ENCODE measurements at regions not wholly inside any gene's neighbourhood (a gene's known extent, or its start where the extent isn't known, plus 50 kb on each side); places are given as distances from the start of the nearest gene placed in this dataset.
"Not testable (repeated sequence)": the region's sequence is repeated elsewhere in the genome, so short reads cannot be mapped to it uniquely, and the experiment has no call there.

GRCh38 chr10:2918489-2918888, 148.9 kb upstream of the PFKP start:
- DNase-seq, result no peak

DNA sequence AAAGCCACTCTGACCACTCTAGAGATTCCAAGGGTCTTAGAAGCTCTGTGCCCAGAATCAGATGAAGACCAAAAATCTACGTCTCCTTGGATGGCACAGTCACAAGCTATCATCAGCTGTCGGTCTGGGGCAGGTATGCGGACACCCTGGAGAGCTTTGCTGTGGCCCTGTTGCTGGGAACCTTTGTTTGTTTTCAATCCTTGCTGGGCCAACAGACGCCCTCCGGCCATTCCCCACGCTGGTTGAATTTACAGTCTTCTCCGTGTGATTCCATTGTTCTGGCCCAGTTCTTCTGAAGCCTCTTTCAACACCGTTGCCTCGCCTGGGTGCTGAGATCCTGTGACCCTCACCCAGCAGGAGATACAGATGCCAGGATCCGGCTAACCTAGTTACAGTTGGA, 149.4 kb upstream of the PFKP start:
- no peak for DNase-seq

DNA sequence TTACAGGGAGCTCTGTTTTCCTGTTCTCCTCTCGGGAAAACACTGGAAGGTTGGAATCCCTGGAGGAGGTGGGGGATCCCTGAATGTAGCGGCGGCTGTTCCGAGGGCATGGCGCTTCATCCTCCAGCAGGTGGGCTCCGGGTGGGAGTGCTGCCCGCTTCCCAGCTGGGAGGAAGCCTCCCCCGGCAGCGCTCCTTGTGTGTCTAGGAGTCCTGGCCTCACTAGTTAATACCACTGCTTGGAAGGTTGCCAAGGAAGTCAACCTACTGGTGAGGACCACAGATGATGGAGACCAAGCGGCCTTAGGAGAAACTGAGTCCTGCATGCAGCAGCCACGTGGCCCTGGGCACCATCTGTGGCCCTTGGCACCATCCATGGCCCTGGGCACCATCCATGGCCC, 151.9 kb upstream of the PFKP start:
- no peak for DNase-seq

GRCh38 chr10:2914741-2915140, 152.6 kb upstream of the PFKP start:
- no peak for DNase-seq

GRCh38 chr10:2913474-2913873, 153.9 kb upstream of the PFKP start:
- DNase-seq, result no peak

- DNase-seq, result no peak
Measured at GRCh38 chr10:2910656-2911055, 156.7 kb upstream of the PFKP start.

GRCh38 chr10:2909921-2910320, 157.4 kb upstream of the PFKP start:
- no peak for DNase-seq

DNA sequence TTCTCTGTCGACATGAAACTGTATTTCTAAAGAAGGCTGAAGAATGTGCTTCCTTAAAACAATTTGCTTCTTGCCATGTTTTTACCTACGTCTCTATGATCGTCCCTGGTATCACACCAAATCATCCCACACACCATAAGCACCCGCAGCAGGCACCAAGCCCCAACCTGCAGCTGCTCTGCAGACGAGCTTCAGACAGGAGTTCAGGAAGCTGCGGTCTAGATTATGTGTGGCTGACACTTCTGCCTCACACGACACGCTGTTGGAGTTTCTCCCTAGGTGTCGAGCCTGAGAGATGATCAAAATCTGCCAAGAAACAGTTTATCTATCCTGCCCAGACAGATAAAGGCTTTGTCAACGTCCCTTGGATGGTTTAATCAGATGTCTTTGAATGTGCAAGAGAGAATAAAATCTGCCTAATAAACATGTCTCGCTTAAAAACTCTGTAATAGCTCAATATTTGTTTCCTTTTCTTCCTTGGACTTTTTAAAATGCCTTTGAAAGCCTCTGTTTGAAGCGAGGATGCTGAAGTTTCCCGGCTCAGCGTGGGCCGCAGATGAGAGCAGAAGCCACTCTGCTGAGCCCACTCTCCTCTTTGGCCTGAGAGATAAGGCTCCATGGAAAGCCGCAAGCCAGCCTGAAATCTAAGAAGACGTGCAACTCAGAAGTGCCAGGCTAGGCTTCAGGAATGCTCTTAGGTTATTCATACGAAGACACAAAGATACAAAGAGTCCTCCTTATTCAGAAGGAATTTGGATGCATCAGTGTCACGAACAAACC, 158.3 kb upstream of the PFKP start:
- no peak for DNase-seq

DNA sequence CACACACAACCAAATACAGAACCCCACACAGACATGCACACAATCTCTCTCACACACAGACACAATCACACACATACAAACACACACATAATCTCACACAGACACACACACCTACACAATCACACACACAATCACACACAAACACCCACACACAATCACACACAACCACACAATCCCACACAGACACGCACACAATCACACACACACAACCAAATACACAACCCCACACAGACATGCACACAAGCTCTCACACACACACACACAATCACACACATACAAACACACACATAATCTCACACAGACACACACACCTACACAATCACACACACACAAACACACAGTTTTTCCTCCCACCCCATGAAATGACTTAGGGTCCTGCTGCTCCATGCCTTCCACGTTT, 160.4 kb upstream of the PFKP start:
- DNase-seq, result no peak

DNA sequence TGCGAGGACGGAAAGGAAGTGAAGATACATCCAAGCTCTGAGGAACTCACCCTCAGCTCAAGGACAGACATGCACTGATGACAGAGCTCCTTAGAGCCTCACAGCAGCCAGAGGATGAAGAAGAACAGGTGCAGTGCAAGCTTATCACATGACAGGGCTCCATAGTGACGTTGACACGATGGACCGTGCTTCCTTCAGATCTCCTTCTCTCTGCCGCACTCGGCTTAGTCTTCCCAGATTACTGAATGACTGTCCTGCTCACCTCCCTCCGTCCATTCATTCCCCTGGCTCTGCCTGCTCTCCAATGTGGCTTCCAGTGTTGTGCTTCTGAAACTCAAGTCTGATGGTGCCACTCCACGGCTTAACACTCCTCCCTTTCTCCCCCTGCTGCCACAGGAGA, 161.5 kb upstream of the PFKP start:
- no peak for DNase-seq

- DNase-seq, result no peak
Measured at GRCh38 chr10:2900530-2900929, 166.8 kb upstream of the PFKP start.

DNA sequence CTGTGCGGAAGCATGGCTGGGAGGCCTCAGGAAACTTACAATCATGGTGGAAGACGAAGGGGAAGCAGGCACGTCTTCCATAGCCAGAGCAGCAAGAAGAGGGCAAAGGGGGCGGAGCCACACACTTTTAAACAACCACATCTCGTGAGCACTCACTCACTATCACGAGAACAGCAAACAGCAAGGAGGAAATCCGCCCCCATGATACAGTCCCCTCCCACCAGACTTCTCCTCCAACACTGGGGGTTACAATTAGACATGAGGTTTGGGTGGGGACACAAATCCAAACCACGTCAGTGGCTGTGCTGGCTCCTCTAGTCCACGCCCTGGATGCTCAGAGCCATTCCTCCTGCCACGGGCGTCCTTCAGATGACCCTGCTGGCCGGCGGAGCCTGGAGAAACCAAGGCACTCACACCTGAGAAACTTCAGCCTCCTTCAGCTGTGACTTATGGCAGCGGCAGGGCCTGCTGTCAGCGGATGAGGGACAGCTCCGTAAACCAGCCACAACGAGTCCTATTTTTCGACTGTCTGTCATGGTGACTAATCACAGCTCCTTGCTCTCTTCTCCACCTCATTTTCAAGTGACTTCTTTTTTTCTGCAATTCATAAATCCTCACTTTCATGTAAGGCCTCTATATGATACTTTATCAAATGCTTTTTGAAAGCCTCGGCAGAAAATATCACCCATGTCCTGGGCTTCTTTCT, 167.9 kb upstream of the PFKP start:
- DNase-seq, result no peak

GRCh38 chr10:2898509-2898860, 168.9 kb upstream of the PFKP start:
- no peak for DNase-seq

GRCh38 chr10:2897619-2898508, 169.5 kb upstream of the PFKP start:
- DNase-seq, result no peak

GRCh38 chr10:2896334-2896733, 171.0 kb upstream of the PFKP start:
- not testable (repeated sequence) for DNase-seq

DNA sequence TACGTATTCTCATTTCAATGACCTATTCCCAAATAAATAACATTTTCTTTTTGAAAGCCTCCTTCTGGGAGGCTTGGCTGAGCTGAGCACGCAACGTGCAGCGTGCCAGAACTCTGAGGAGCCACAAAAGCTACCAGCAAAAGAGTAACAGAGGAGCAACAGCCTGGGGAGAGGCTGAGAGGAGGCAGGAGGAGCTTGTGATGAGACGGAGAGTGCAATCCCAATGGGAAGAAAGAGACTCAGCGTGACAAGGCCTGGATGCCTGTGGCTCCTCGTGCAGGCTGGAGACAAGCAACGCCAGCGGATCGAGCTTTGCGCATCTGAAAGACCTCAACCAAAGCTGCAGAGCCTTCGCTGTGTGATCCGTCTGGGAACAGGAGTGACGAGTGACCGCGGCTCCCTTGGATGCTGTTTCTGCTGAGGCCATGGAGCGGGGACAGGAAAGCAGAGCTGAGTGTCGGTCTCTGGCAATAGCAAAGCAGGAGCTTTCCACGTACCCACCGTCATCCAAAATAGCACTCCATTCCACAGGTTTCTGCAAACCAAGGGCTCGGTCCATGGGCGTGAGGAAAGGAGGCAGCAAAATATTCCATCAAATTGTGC, 171.7 kb upstream of the PFKP start:
- DNase-seq, result no peak

DNA sequence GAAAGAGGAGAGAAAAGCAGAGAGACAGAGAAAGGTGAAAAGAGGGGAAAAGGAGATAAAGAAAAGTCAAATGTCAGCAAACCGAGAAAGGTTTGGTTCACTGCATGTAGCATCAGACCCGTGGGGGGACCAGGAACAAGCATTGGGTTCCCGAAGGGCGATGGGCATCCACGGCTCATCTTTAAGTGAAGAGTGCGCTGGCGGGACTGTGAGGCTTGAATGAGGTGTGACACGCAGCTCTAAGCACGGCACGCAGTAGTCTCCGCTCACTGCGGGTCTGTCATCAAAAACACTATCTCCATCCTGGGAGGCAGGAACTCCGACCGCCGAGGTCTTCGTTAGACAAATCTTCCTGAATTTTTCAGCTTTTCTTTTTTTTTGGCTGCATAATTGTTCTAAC, 173.4 kb upstream of the PFKP start:
- no peak for DNase-seq

DNA sequence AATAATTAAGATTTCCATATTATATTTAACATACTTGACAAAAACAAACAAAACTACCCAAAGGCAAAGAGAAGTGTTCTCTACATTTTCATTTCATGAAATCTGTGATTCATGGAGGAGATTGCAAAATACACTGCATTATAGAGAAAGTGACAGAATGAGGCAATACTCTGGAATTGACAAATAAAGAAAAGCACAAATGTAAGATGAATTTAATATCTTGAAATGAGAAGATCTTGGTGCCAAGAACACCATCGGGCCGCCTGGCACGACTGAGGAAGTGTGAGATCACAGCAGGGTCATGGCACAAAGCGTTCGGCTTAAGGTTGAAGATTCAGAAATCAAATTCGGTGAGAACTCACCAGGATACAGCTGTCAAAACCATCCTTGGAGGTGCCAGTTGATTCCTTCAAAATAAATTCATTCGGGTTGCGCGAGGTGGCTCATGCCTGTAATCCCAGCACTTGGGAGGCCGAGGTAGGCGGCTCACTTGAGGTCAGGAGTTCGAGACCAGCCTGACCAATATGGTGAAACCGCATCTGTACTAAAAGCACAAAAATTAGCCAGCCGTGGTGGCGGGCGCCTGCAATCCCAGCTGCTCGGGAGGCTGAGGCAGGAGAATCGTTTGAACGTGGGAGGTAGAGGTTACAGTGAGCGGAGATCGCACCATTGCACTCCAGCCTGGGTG, 174.0 kb upstream of the PFKP start:
- DNase-seq, result no peak

DNA sequence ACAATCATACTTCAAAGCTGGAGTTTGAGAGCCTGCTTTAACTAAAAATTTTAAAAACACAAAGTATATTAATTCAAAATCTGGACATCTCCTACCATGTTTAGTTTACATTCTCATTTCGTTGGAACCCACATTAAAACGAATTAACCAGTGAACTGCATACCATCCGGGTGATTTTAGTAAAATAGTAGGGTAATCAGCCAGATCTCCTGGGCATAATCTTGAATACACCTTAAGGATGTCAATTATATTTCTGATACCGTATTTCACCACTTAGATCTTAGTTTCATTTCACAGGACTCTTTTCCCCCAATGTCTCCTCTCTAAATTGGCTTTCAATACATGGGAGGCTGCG, 175.6 kb upstream of the PFKP start:
- DNase-seq, result no peak

- DNase-seq, result no peak
Measured at GRCh38 chr10:2891073-2891769, 176.1 kb upstream of the PFKP start.

GRCh38 chr10:2890093-2890492, 177.3 kb upstream of the PFKP start:
- no peak for DNase-seq

GRCh38 chr10:2888403-2889004, 178.8 kb upstream of the PFKP start:
- no peak for DNase-seq
